Right lobe of liver (tissue), 6 donors: ENCODE measurements at regions not wholly inside any gene's neighbourhood (a gene's known extent, or its start where the extent isn't known, plus 50 kb on each side); places are given as distances from the start of the nearest gene placed in this dataset.

Experiments used
- ATAC-seq, 4 donors: fragments of 200-7000 bp; cut with Tn5 transposase; one replicate each; pipeline ENCODE4 v1.9.1; 2020; ENCODE audit warnings: mild to moderate bottlenecking in 4 of 4, moderate library complexity in 4 of 4
- DNase-seq, 3 donors: peaks; one replicate each; pipeline ENCODE4 v3.0.0-alpha.2; 2020
- H3K27ac ChIP-seq, 3 donors: fragments of 200-600 bp; one replicate each; pipeline ENCODE4 v1.8.0; 2022
- H3K27me3 ChIP-seq, 2 donors: fragments of 200-600 bp; one replicate each; pipeline ENCODE4 v1.8.0; 2022
- H3K36me3 ChIP-seq, 4 donors: fragments of 200-600 bp; sonication (generic) in 1 of 4; one replicate each; pipeline versions ENCODE4 v1.5.1 to v1.8.0; 2017 to 2022; ENCODE audit warnings: control low read depth in 1 of 4
- H3K4me1 ChIP-seq, 4 donors: fragments of 200-600 bp; sonication (generic) in 1 of 4; one replicate each; pipeline versions ENCODE4 v1.5.1 to v1.8.0; 2017 to 2022; ENCODE audit warnings: control low read depth in 1 of 4
- H3K4me3 ChIP-seq, 3 donors: fragments of 200-600 bp; one replicate each; pipeline ENCODE4 v1.8.0; 2022
- H3K9me3 ChIP-seq, 4 donors: fragments of 200-600 bp; sonication (generic) in 1 of 4; one replicate each; pipeline versions ENCODE4 v1.5.1 to v1.8.0; 2017 to 2022; ENCODE audit warnings: control low read depth in 1 of 4
- POLR2A ChIP-seq: fragments of 450-650 bp; IDR thresholded peaks from one replicate; pipeline ENCODE4 v1.6.1; 2017; ENCODE audit warnings: antibody characterized with exemption, mild to moderate bottlenecking
- WGBS: methylation state at CpG from one replicate; pipeline ENCODE4 v1.1.6; 2018; ENCODE audit warnings: low coverage, low lambda C conversion rate; ENCODE audit not compliant: insufficient coverage; ENCODE audit errors: missing lambda C conversion rate; 5-methylcytosine and 5-hydroxymethylcytosine counted together
- intact Hi-C, 2 donors: fragments of 100-400 bp; cut with DNase I; formaldehyde crosslinking; loops; one replicate each; pipeline versions ENCODE4 v1.11.2 to v1.14.1; 2022
- TF ChIP-seq, protein P1 (sequence below), 4 donors: fragments of 200-600 bp in 3 of 4; fragments of 450-650 bp in 1 of 4; IDR thresholded peaks; one replicate each; pipeline versions ENCODE4 v1.5.1 to v1.8.0; 2016 to 2022; ENCODE audit warnings: antibody characterized with exemption in 4 of 4, mild to moderate bottlenecking in 2 of 4
- donor health status: DM: no; HTN: yes; CAD: no.
- donor health status: DM: no; HTN: no; CAD: no.
- donor health status: DM: no; HTN: no; CAD: no.
- donor health status: DM: no; HTN: yes; CAD: no.
- donor health status: DM: no; HTN: yes; CAD: no.

GRCh38 chr11:79600711-79601110 is 159.9 kb upstream of the TENM4 start:
- Histone ChIP-seq H3K27me3 (no peaks in the 10 kb centered on the region), H3K4me3 (no peak overlapping the region), H3K27ac (no peak overlapping the region), H3K4me1 (no peaks in the 10 kb centered on the region), H3K36me3 (no peaks in the 10 kb centered on the region), H3K9me3 (no peaks in the 10 kb centered on the region)
- TF ChIP-seq, protein P1, sequence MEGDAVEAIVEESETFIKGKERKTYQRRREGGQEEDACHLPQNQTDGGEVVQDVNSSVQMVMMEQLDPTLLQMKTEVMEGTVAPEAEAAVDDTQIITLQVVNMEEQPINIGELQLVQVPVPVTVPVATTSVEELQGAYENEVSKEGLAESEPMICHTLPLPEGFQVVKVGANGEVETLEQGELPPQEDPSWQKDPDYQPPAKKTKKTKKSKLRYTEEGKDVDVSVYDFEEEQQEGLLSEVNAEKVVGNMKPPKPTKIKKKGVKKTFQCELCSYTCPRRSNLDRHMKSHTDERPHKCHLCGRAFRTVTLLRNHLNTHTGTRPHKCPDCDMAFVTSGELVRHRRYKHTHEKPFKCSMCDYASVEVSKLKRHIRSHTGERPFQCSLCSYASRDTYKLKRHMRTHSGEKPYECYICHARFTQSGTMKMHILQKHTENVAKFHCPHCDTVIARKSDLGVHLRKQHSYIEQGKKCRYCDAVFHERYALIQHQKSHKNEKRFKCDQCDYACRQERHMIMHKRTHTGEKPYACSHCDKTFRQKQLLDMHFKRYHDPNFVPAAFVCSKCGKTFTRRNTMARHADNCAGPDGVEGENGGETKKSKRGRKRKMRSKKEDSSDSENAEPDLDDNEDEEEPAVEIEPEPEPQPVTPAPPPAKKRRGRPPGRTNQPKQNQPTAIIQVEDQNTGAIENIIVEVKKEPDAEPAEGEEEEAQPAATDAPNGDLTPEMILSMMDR (IDR thresholded peaks at IDR 0.05) = no peak
- no peak for TF ChIP-seq POLR2A
- 52% methylated on average over 5 of the region's 12 CpGs for WGBS
- DNase-seq (no peak), ATAC-seq (no peak)
- intact Hi-C loops = no loop called here

DNA sequence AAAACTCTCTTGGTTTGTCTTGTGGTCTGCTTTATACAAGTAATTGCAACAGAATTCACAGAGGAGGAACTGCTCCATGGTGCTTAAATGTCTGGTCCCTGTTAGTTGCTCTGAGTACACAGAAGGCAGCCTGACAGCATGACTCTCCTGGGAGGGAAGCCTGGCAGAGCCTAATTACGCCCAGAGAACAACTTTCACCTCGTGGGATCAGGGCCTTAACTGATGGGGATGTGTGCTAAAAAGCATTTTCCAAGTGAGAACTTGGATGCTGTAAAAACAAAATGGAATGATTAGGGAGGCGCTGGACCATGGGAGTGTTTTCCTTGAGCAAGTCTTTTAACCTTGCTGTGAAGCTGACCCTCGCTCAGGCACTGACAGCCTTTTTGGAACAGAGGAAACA is 154.0 kb upstream of the TENM4 start:
- H3K9me3 ChIP-seq = no peaks in the 10 kb centered on the region
- no peak overlapping the region for H3K4me3 ChIP-seq
- TF ChIP-seq, protein P1 (IDR thresholded peaks at IDR 0.05) = no peak
- TF ChIP-seq POLR2A = no peak
- no peak overlapping the region for H3K27ac ChIP-seq
- H3K36me3 ChIP-seq = no peaks in the 10 kb centered on the region
- H3K27me3 ChIP-seq = no peaks in the 10 kb centered on the region
- ATAC-seq (no peak), DNase-seq (no peak)
- H3K4me1 ChIP-seq = no peaks in the 10 kb centered on the region
- intact Hi-C loops = no loop called here
- 28% methylated on average over 4 of the region's 4 CpGs for WGBS

DNA sequence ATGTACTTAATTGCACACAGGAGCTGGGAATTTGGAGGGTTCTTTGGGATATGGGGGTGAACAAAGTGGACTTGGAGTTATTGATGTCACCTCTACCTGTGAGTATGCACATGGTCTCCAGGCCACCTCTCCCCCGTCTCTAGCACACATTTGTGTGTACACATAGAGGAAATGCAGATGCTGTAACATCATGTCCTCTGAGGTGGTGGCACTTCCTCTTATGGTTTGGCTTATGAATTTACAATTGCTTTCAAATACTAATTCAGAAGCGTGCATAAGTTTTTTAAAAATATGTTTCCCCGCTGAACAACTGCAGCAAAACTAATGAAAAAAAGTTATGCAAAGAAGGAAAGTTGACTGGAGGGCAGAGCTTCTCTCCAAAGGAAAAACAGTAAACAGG is 152.0 kb upstream of the TENM4 start:
- H3K4me3 ChIP-seq = no peak overlapping the region
- WGBS = 24% methylated on average over 3 of the region's 3 CpGs
- intact Hi-C loops = no loop called here
- DNase-seq (no peak), ATAC-seq (no peak)
- TF ChIP-seq, protein P1 (IDR thresholded peaks at IDR 0.05) = no peak
- TF ChIP-seq POLR2A = no peak
- H3K27me3 ChIP-seq = no peaks in the 10 kb centered on the region
- H3K4me1 ChIP-seq = no peaks in the 10 kb centered on the region
- H3K36me3 ChIP-seq = no peaks in the 10 kb centered on the region
- H3K27ac ChIP-seq = no peak overlapping the region
- H3K9me3 ChIP-seq = no peaks in the 10 kb centered on the region

GRCh38 chr11:79592406-79592805 is 151.6 kb upstream of the TENM4 start:
- WGBS = 49% methylated on average over 4 of the region's 4 CpGs
- Histone ChIP-seq H3K9me3 (no peaks in the 10 kb centered on the region), H3K27me3 (no peaks in the 10 kb centered on the region), H3K36me3 (no peaks in the 10 kb centered on the region), H3K4me3 (no peak overlapping the region), H3K27ac (no peak overlapping the region), H3K4me1 (no peaks in the 10 kb centered on the region)
- DNase-seq = no peak
- TF ChIP-seq, protein P1 (IDR thresholded peaks at IDR 0.05) = no peak
- TF ChIP-seq POLR2A = no peak
- intact Hi-C loops = no loop called here
- no peak for ATAC-seq

DNA sequence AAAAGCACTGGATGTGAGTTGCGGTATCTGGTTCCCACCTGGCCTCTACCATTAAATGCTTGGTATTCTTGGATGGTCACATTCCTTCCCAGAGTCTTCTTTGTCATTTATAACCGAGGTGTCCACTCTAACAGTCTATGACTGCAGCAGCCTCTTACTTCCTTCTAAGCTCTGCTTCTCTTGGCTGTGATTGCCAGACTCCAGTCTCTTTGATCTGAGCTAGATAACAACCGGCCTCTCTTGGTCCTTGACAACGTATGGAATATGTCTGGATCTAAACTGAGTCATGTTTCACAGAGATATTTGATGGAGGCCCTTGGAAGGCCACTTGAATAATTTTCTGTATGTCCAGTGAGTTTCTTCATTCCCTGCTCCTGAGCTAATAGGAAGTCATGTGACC is 141.6 kb upstream of the TENM4 start:
- H3K27ac ChIP-seq = no peak overlapping the region
- ATAC-seq = no peak

More for the DNA sequence above, 141.6 kb upstream of the TENM4 start:
- TF ChIP-seq POLR2A = no peak
- TF ChIP-seq, protein P1 (IDR thresholded peaks at IDR 0.05) = no peak
- DNase-seq = no peak
- 57% methylated on average over 4 of the region's 4 CpGs for WGBS
- Histone ChIP-seq H3K4me1 (no peaks in the 10 kb centered on the region), H3K27me3 (no peaks in the 10 kb centered on the region), H3K36me3 (no peaks in the 10 kb centered on the region), H3K9me3 (no peaks in the 10 kb centered on the region), H3K4me3 (no peak overlapping the region)
- intact Hi-C loops = no loop called here
